ENCODE measurements at regions not wholly inside any gene's neighbourhood (a gene's known extent, or its start where the extent isn't known, plus 50 kb on each side); places are given as distances from the start of the nearest gene placed in this dataset.
"Not testable (repeated sequence)": the region's sequence is repeated elsewhere in the genome, so short reads cannot be mapped to it uniquely, and the experiment has no call there.

- no peak for DNase-seq (ENCODE audit: low read depth)
Observed at GRCh38 chr15:69919816-69920215, 177.9 kb downstream of the TLE3 start.

- DNase-seq (ENCODE audit: low read depth): no peak
Observed at GRCh38 chr15:69920221-69920620, 177.5 kb downstream of the TLE3 start.

DNA sequence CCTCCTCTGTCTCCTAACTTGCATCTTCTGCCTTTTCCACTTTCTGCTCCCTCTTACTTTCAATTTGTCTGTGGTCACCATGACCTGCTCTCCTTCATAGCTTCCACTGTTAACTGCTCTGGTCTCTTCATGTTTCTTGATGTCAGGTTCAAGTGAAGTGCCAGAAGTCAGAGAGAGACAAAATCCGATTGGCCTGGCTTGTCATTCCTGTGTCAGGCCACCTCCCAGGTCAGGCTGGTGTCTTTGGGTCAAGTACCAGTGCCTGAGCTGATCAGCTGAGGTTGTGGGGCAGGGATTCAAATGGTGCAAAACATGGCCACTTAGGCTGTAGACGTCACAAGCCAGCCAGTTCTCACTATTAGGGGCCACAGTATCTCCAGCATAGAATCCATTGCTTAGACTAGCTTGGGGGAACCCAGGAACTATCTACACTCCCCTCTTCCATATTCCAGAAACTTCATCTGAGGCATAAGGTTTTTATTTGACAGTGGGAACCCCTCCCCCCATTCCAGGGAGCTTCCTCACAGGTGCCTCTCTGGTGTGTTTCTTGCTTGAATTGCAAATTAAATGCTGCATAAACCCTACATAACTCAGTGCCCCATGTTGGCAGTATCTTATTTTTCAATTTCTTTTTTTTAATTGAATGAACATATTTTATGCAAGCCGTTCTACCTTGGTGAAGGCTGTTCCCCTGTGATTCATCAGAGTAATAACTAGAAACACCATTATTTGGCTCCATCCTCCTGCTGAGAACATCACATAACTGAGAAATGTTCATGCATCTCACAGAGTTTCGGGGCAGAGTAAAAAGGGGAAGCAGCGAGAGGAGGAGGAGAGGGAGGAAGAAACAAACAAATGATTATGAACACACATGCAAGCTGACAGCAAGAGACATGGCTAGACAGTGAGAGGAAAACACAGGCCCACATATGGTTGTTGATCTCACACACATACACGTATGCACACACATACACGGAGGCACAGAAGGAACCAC is 175.8 kb downstream of the TLE3 start:
- no peak for DNase-seq (ENCODE audit: low read depth)

DNA sequence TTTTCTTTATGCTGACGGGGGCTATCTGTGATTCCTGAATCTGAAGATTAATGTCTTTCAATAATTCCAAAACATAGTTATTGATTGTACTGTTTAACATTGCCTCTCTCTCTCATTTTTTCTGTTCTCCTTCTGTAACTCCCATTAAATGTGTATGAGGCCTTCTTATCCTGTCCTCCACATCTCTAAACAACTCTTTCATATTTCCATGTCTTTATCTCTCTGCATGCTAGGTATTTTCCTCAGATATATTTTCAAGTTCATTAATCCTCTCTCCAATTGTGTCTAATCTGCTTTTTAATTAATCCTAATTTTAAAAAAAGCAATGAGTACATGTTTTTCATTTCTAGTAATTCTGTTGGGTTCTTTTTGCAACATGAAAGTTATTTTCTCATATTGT is 173.2 kb downstream of the TLE3 start:
- DNase-seq (ENCODE audit: low read depth): no peak

DNA sequence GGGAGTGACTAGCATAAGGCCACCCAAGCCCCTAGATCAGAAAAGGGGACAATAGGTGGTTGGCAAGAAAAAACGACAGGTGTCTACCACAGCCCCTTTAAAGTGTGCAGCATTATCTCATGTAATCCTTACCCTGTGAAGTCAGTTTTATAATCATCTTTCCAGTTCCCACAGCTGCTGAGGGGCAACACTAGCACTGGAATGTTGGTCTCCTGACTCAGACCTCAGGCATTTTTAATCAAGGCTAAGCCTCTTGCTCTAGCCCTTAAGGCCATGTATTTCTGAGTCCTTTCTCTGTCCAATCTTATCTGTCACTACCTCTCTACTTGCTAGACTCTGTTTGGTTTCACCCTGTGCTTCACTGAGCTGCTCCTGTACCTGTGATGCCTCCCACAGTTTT is 171.7 kb downstream of the TLE3 start:
- DNase-seq (ENCODE audit: low read depth): no peak

DNA sequence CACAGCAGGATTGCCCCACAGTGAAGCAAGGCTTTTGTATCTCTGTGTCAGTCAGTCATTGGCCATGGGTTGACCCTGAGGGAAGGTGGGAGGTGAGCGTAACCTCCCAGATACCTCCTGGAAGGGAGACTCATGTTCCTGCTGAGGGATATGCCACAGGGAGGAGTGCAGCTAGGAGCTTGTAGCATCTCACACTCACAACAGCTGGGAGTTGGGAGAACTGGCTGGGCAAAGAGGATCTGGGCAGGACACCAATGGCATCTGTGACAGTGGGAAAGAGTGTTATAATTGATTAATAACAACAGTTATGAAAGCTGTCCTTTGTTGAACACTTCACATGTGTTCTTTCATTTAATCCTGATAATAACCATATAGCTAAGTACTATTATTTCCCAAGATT is 171.0 kb downstream of the TLE3 start:
- DNase-seq (ENCODE audit: low read depth): no peak

GRCh38 chr15:69928890-69929289 is 168.8 kb downstream of the TLE3 start:
- DNase-seq (ENCODE audit: low read depth): not testable (repeated sequence)

DNA sequence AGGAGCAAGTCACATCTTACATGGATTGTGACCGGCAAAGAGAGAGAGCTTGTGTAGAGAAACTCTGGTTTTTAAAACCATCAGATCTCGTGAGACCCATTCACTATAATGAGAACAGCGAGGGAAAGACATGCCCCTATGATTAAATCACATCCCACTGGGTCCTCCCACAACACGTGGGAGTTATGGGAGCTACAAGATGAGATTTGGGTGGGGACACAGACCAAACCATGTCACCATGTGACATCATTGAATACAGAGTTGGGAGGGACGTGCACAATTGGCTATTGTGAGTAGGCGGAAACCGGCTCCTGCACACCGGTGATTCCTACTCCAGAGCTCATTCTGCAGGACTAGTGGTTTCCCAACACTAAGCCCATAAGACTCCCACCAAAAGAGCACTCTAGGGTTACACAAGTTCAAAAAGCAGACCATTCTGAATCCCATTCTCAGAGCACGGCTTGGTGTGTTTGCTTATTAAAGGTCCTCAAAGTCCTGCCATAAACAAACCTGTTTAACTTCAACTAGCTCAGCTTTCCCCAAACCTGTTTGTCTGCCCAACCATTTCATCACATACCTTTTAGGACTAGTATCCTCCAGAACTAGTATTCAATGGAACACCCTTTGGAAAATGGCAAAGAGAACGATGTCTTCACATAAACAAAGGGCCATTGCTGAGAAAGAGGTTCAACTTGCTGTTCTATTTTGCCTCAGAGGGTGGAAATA is 167.6 kb downstream of the TLE3 start:
- DNase-seq (ENCODE audit: low read depth): no peak

DNA sequence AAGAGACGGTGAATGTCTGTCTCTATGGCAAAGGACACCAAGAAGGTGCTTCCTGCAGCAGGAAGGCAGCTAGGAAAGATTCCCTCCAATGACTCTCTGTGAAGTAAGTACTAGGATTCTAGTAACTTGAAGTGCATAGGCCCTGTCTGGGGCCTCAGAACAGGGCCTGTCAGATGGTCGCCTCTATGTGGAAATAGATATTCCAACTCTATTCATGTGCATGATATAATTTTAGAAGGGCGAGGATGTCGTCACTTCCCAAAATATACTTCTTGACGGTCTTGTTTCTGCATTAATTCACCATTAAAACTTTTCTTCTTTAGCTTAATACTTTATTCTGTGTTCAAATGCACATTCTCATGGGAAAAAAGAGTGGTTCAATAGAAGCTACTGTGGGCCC is 167.0 kb downstream of the TLE3 start:
- no peak for DNase-seq (ENCODE audit: low read depth)

GRCh38 chr15:69931156-69931555 is 166.6 kb downstream of the TLE3 start:
- no peak for DNase-seq (ENCODE audit: low read depth)

- no peak for DNase-seq (ENCODE audit: low read depth)
Observed at GRCh38 chr15:69934607-69935006, 163.1 kb downstream of the TLE3 start.

DNA sequence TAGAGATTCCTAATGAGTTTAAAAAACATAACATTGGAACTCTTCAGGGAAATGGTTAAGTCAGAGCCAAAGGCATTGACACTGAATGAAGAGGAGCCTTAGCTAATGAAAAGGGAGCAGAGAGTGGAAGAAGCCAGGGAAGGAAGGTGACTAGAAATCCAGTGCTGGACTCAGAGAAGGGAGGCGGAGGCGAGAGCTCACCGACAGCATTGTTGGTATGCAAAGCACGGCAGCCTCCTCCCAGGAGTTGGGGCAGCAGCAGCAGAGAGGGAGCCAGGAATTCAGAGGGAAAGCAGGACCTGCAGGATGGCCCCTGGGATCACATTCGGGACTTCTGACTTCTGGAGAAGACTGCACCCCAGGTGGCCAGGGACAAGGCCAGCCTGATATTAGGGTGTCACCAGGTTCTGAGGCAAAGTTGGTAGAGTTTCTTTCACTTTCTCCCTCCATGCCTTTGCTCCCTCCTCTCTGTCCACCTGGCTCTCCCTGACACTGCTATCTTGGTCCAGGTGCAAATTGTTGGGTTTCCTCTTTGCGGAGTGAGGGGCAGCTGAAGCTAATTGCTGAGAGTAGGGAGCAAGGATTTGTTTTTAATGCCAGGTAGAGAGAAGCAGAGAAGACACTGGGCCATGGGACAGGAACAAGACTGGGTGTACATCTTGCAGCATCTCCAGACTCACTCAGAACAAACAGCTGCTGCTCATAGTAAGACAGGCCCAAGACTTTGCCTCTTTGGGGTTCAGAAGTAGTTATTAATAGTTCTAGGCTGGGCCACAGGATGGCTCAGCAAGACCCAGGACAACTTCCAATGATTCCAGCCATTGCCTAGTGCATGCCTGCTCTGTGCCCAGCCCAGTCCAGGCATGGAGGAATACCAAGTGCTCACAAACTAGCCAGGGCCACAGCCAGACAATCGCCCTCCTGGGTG is 157.9 kb downstream of the TLE3 start:
- DNase-seq (ENCODE audit: low read depth): no peak

DNA sequence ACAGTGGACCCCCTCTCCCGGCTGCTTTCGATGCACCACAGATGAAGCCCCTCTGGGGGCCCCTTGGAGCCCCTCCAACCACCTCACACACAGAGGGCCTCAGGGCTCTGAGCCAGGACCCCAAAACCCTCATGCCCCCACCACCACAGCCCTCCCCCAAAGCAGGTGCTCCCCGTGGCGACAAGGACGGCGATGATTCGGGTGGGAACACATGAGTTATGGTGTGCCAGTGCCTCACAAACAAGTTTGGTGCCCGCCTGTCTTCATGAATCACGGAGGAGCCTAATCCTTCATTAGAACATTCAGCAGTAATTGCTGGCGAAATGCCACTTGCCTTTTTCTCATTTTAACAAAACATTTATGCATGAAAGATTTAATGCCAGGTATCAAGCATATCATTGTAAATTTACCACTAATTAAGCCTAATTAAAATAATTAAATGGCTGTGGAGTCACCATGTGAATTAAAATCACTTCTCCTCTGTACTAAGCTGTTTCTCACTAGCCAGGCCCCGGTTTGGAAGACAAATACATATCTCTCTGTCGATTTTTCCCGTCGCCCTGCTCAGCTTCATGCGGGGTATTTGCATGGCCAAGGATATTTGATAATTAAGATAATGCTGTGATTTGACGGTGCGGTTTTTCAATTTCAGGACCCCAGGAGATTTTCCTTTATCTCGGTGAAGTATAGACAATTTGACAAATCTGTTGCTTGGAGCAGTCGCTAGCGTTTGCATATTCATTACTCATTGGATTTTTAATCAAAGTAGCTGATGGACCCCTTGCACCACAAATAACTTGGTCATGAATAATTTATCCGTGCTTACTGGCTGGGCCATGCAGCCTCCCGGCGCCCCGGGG is 157.0 kb downstream of the TLE3 start:
- no peak for DNase-seq (ENCODE audit: low read depth)

- no peak for DNase-seq (ENCODE audit: low read depth)
Observed at GRCh38 chr15:69941301-69941605, 156.5 kb downstream of the TLE3 start.

DNA sequence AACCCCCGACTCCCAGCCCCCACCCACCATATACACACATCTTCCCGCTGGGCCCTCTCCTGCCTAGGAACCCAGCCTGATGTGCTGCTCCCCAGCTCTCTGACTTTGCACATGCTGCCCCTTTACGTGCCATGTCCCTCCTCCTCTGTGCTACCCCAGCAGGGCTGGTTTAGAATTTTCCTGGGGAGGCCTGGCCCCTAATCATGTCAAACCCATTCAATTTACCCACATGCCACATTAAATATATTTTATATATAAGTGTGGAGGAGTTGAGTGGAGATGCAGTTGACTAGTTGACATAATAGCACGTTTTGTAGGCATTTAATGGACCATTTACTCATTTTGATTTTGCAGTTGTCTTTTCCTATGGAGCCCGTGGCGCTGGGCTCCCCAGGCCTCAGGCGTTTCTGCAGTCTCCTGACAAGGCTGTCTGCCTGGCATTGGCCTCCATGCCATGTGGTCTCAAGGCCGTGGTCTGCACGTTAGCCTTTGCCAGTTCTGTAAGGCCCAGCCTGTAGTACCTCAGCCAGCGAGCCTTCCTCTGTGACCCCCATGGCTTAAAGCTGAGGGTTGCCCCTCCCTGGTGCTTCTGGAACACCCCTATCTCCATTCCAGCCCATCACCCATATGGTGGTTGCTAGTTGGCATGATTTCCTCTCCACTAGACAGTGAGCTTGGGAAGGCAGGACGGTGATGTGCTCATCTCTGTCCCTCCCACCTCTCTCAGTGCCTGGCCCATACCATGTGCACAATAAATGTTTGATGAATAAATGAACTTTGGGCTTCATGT is 155.8 kb downstream of the TLE3 start:
- DNase-seq (ENCODE audit: low read depth): no peak

DNA sequence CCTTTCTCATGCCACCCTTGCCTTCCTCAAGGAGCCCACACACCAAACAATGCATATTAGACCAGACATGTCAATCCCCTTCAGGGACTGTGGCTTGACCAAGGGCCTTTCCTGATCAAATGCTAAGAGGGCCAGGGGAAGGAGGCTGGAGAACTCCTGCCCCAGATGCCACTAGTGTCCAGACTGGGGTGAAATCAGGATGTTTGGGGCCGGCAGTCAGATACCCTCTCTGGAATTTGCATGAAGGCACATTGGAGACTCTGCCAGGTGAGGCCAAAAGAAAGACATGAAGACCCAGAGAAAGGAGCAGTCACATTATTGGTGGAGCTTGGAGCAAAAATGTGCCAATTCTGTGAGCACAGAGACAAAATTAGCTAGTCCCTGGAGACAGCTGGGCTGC is 154.1 kb downstream of the TLE3 start:
- no peak for DNase-seq (ENCODE audit: low read depth)

GRCh38 chr15:69945729-69946128 is 152.0 kb downstream of the TLE3 start:
- DNase-seq (ENCODE audit: low read depth): no peak

DNA sequence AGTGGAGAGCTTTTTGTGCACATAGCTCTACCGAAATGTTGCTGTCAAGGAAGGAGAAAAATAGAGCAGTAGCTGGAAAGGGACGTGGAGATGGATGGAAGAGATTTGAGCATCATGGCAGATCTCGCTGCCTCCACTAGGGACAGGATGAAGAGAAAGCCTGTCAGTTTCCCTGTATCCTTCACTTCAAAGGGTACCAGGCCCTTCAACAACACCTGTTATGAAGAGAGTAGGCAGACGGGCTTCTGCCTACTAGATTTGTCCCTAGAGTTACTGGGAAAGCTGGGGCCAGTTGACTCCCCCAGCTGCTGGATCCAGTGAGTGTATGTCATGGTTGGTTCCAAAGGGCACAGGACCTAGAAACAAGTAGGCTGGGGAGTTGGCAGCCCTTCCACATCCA is 150.8 kb downstream of the TLE3 start:
- no peak for DNase-seq (ENCODE audit: low read depth)

GRCh38 chr15:69947394-69947793 is 150.3 kb downstream of the TLE3 start:
- no peak for DNase-seq (ENCODE audit: low read depth)

DNA sequence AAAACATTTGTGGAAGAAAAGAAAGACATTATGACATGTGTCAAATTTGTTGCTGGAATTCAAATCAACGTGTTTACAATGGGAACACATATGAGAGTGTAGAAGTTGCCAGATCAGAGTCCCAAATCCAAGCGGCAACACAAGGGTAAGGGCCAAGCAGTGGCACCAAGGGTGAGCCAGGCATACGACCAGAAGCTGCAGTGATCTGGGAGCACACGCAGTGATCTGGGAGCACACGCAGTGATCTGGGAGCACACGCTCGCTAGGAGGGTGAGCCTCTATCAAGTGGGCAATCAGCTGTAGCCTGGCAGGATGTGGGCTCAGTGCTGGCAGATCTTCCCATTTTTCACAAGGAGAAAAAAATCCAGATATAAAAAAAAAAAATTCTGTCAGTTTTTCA is 148.2 kb downstream of the TLE3 start:
- DNase-seq (ENCODE audit: low read depth): no peak

Measured in stimulated activated CD4-positive, alpha-beta T cell treated with anti-CD3 and anti-CD28 coated beads, Interleukin-2, amount 100 ng/mL, for 4 hours (primary cell).